ENCODE measurements at regions not wholly inside any gene's neighbourhood (a gene's known extent, or its start where the extent isn't known, plus 50 kb on each side); places are given as distances from the start of the nearest gene placed in this dataset.

GRCh38 chr4:156437666-156438065, 484.0 kb upstream of the CTSO start:
- TF ChIP-seq POLR2A (IDR thresholded peaks at IDR 0.05) = no peak
- TF ChIP-seq CTCF (IDR thresholded peaks at IDR 0.05) = no peak
